GM12878 (cell line): ENCODE measurements at regions not wholly inside any gene's neighbourhood (a gene's known extent, or its start where the extent isn't known, plus 50 kb on each side); places are given as distances from the start of the nearest gene placed in this dataset.

Source experiments
- ATAC-seq: fragments of 200-7000 bp; cut with Tn5 transposase; 3 replicates; pipeline ENCODE4 v1.9.1; 2020; ENCODE audit warnings: mild to moderate bottlenecking, moderate library complexity
- BruUV-seq: library from RNA; stranded (reverse); fragments of 400-500 nt; replicated peaks from 2 replicates; lab custom pipeline; 2021; lab: Mats Ljungman, UMichigan
- CTCF ChIA-PET: fragments of 300-600 bp; sonication (Branson Sonifier 250); formaldehyde crosslinking; extraction: SDS; loops from one replicate; lab custom pipeline; 2021; ENCODE audit warnings: inconsistent platforms; lab: Yijun Ruan, JAX
- POLR2A ChIA-PET: fragments of 350-600 bp; formaldehyde crosslinking; extraction: SDS; loops from one replicate; lab custom pipeline; 2021; ENCODE audit warnings: inconsistent platforms; lab: Charles Lee
- RAD21 ChIA-PET: fragments of 300-600 bp; sonication (Branson Sonifier 250); formaldehyde crosslinking; loops from one replicate; lab custom pipeline; 2023; ENCODE audit warnings: antibody characterized with exemption; ENCODE audit not compliant: unreplicated experiment; lab: Charles Lee
- SMC1A ChIA-PET: fragments of 300-600 bp; sonication (Branson Sonifier 250); formaldehyde crosslinking; loops from one replicate; lab custom pipeline; 2023; ENCODE audit not compliant: unreplicated experiment, uncharacterized antibody; lab: Charles Lee
- DNase-seq: peaks from one replicate; pipeline ENCODE4 v3.0.0-alpha.2; 2011; ENCODE audit warnings: low read depth, low spot score
- FAIRE-seq: peaks from 3 replicates; lab custom pipeline; 2011; peaks lifted over from hg19 to GRCh38; lab: Jason Lieb, UNC
- H2AFZ ChIP-seq: 2 replicates; pipeline ENCODE4 v1.6.0; 2011; ENCODE audit warnings: low read depth, low read length, control low read depth; ENCODE audit not compliant: control insufficient read depth
- H3K27ac ChIP-seq: 2 replicates; pipeline ENCODE4 v1.5.1; 2011; ENCODE audit warnings: control low read depth; ENCODE audit not compliant: control insufficient read depth, insufficient read depth
- H3K27me3 ChIP-seq, 2 experiments: replicated peaks in 1 of 2; 2 replicates each; pipeline versions ENCODE4 v1.6.0 to v1.6.1; 2011; ENCODE audit warnings: low read length in 1 of 2; ENCODE audit not compliant: control insufficient read depth in 2 of 2, insufficient read depth in 2 of 2
- H3K36me3 ChIP-seq, 2 experiments: 2 replicates each; pipeline ENCODE4 v1.5.1; 2011; ENCODE audit warnings: low read length in 1 of 2; ENCODE audit not compliant: control insufficient read depth in 2 of 2, insufficient read depth in 2 of 2
- H3K4me1 ChIP-seq: 2 replicates; pipeline ENCODE4 v1.6.1; 2011; ENCODE audit warnings: mild to moderate bottlenecking, low read length, moderate library complexity, mixed read lengths; ENCODE audit not compliant: control insufficient read depth, insufficient read depth
- H3K4me2 ChIP-seq: 2 replicates; pipeline ENCODE4 v1.6.0; 2011; ENCODE audit warnings: control low read depth; ENCODE audit not compliant: control insufficient read depth, insufficient read depth
- H3K4me3 ChIP-seq: fragments of 200-600 bp; sonication (generic); 2 replicates; pipeline ENCODE4 v1.5.1; 2016
- H3K79me2 ChIP-seq: 2 replicates; pipeline ENCODE4 v1.6.0; 2011; ENCODE audit warnings: low read length; ENCODE audit not compliant: control insufficient read depth, insufficient read depth
- H3K9ac ChIP-seq: 2 replicates; pipeline ENCODE4 v1.8.0; 2011; ENCODE audit warnings: low read length, control low read depth, mixed read lengths; ENCODE audit not compliant: control insufficient read depth, insufficient read depth
- H3K9me3 ChIP-seq: replicated peaks from 3 replicates; pipeline ENCODE4 v1.5.1; 2011; ENCODE audit warnings: mild to moderate bottlenecking, low read length; ENCODE audit not compliant: control insufficient read depth, insufficient read depth
- H4K20me1 ChIP-seq: 2 replicates; pipeline ENCODE4 v1.6.0; 2011; ENCODE audit not compliant: control insufficient read depth, insufficient read depth
- BCLAF1 ChIP-seq: fragments of 450-650 bp; IDR thresholded peaks from 2 replicates; pipeline ENCODE4 v1.6.1; 2017; ENCODE audit warnings: antibody characterized with exemption, mild to moderate bottlenecking, moderate library complexity
- CEBPB ChIP-seq, 2 experiments: fragments of 150-350 bp in 1 of 2; IDR thresholded peaks; 2 replicates each; pipeline ENCODE4 v1.6.1; 2012 to 2014; ENCODE audit warnings: low read depth in 2 of 2, low read length in 2 of 2, borderline replicate concordance in 1 of 2, inconsistent platforms in 1 of 2
- CREB1 ChIP-seq: IDR thresholded peaks from 2 replicates; pipeline ENCODE4 v1.6.1; 2012; ENCODE audit warnings: low read depth, mild to moderate bottlenecking, inconsistent platforms
- E2F4 ChIP-seq: IDR thresholded peaks from 2 replicates; pipeline ENCODE4 v1.6.1; 2012; ENCODE audit warnings: low read depth, low read length, improper control_type of control experiment
- NFIC ChIP-seq: IDR thresholded peaks from 2 replicates; pipeline ENCODE4 v1.6.1; 2012; ENCODE audit warnings: low read depth, mild to moderate bottlenecking, inconsistent platforms, low read length, moderate library complexity
- NFYB ChIP-seq: IDR thresholded peaks from 2 replicates; pipeline ENCODE4 v1.6.1; 2011; ENCODE audit warnings: low read depth, mild to moderate bottlenecking, low read length, improper control_type of control experiment, moderate library complexity; ENCODE audit not compliant: insufficient read depth
- SMAD5 ChIP-seq: IDR thresholded peaks from 2 replicates; pipeline ENCODE4 v1.6.1; 2016; ENCODE audit warnings: antibody characterized with exemption, low read depth
- TCF12 ChIP-seq: IDR thresholded peaks from 2 replicates; pipeline ENCODE4 v1.6.1; 2011; ENCODE audit warnings: low read depth, mild to moderate bottlenecking, low read length
- TCF7 ChIP-seq: IDR thresholded peaks from 2 replicates; pipeline ENCODE4 v1.6.1; 2014; ENCODE audit warnings: antibody characterized with exemption, borderline replicate concordance
- ZBTB33 ChIP-seq: fragments of 450-650 bp; IDR thresholded peaks from 2 replicates; pipeline ENCODE4 v1.6.1; 2017; ENCODE audit warnings: mild to moderate bottlenecking
- WGBS: methylation state at CpG from one replicate; pipeline ENCODE4 v1.1.6; 2016; ENCODE audit warnings: low lambda C conversion rate; ENCODE audit not compliant: insufficient replicate concordance, insufficient coverage; ENCODE audit errors: missing lambda C conversion rate; 5-methylcytosine and 5-hydroxymethylcytosine counted together
- in situ Hi-C: fragments of 300-500 bp; cut with MboI; formaldehyde crosslinking; loops from 9 replicates; pipeline ENCODE4 v1.14.3; 2018; ENCODE audit warnings: mixed read lengths
- intact Hi-C: fragments of 100-400 bp; cut with micrococcal nuclease; formaldehyde crosslinking; loops from one replicate; pipeline ENCODE4 v1.14.2; 2022; ENCODE audit not compliant: unreplicated experiment

- FAIRE-seq = no peak
- POLR2A ChIA-PET = no interaction called here
- Histone ChIP-seq H2AFZ (no peak overlapping the region), H3K4me1 (no peaks in the 10 kb centered on the region), H3K4me3 (no peak overlapping the region), H4K20me1 (no peaks in the 10 kb centered on the region), H3K9me3 (no peaks in the 10 kb centered on the region; the same call in 2 of the 3 replicates), H3K9ac (no peak overlapping the region), H3K27ac (no peak overlapping the region), H3K27me3 (no peaks in the 10 kb centered on the region), H3K4me2 (no peak overlapping the region), H3K36me3 (no peaks in the 10 kb centered on the region), H3K79me2 (no peaks in the 10 kb centered on the region)
- 66% methylated on average over 2 of the region's 2 CpGs for WGBS
- SMC1A ChIA-PET = no interaction called here
- TF ChIP-seq CEBPB (IDR thresholded peaks at IDR 0.05; ENCODE audit: borderline replicate concordance in 1 of 2, low read depth in 2 of 2, low read length in 2 of 2) (no peak), CREB1 (no peak), TCF7 (no peak), SMAD5 (no peak), TCF12 (no peak), ZBTB33 (no peak), E2F4 (no peak), NFIC (no peak), NFYB (no peak), BCLAF1 (no peak)
- no peak for ATAC-seq
- CTCF ChIA-PET = no interaction called here
- in situ Hi-C loops (no loop called here), intact Hi-C loops (no loop called here)
- DNase-seq = no peak
- RAD21 ChIA-PET = no interaction called here
- no TSS peak for BruUV-seq
These were observed 895.8 kb upstream of the EEF2KMT start for GRCh38 chr16:5993356-5993755.
